Activated T-cell treated with anti-CD3 and anti-CD28 coated beads, Interleukin-2, amount 50 U/mL, for 4 hours (primary cell): ENCODE measurements at regions not wholly inside any gene's neighbourhood (a gene's known extent, or its start where the extent isn't known, plus 50 kb on each side); places are given as distances from the start of the nearest gene placed in this dataset.
"Not testable (repeated sequence)": the region's sequence is repeated elsewhere in the genome, so short reads cannot be mapped to it uniquely, and the experiment has no call there.

Experiments used
- ATAC-seq, 2 donors: fragments of 200-7000 bp; cut with Tn5 transposase; one replicate each; pipeline ENCODE4 v1.10.0; 2021
- DNase-seq: peaks from one replicate; pipeline ENCODE4 v3.0.0-alpha.2; 2020
- H3K27me3 Mint-ChIP-seq: one replicate; pipeline ENCODE4 v1.8.0; 2021; ENCODE audit warnings: low read depth, mixed read lengths
- H3K36me3 Mint-ChIP-seq: one replicate; pipeline ENCODE4 v1.8.0; 2022; ENCODE audit warnings: mixed read lengths; ENCODE audit not compliant: insufficient read depth
- H3K4me1 Mint-ChIP-seq: one replicate; pipeline ENCODE4 v1.8.0; 2021; ENCODE audit warnings: low read depth, mixed read lengths
- H3K4me3 Mint-ChIP-seq: one replicate; pipeline ENCODE4 v1.8.0; 2021; ENCODE audit warnings: mild to moderate bottlenecking, moderate library complexity, mixed read lengths
- H3K9me3 Mint-ChIP-seq: one replicate; pipeline ENCODE4 v1.8.0; 2021; ENCODE audit warnings: mixed read lengths

- H3K27me3 Mint-ChIP-seq: no peaks in the 10 kb centered on the region
- no peaks in the 10 kb centered on the region for H3K4me1 Mint-ChIP-seq
- H3K36me3 Mint-ChIP-seq: no peaks in the 10 kb centered on the region
- peaks cover 4% of the 10 kb centered on the region for H3K9me3 Mint-ChIP-seq
- ATAC-seq: no peak
- H3K4me3 Mint-ChIP-seq: no peak overlapping the region
- no peak for DNase-seq
These were observed 72.7 kb downstream of the SOX9 start for GRCh38 chr17:72193391-72194106.

GRCh38 chr17:72194107-72194440, 73.3 kb downstream of the SOX9 start:
- DNase-seq, H3K36me3 Mint-ChIP-seq, ATAC-seq, H3K4me3 Mint-ChIP-seq, H3K9me3 Mint-ChIP-seq, H3K27me3 Mint-ChIP-seq, H3K4me1 Mint-ChIP-seq: not testable (repeated sequence)

GRCh38 chr17:72199256-72199655, 78.4 kb downstream of the SOX9 start:
- Mint-ChIP-seq H3K4me1 (no peaks in the 10 kb centered on the region), H3K36me3 (no peaks in the 10 kb centered on the region), H3K9me3 (peaks cover 4% of the 10 kb centered on the region), H3K4me3 (no peak overlapping the region), H3K27me3 (peaks cover 3% of the 10 kb centered on the region)
- no peak for DNase-seq
- ATAC-seq: no peak

- DNase-seq (no peak), ATAC-seq (no peak)
- peaks cover 9% of the 10 kb centered on the region for H3K27me3 Mint-ChIP-seq
- H3K36me3 Mint-ChIP-seq: no peaks in the 10 kb centered on the region
- H3K4me1 Mint-ChIP-seq: no peaks in the 10 kb centered on the region
- H3K4me3 Mint-ChIP-seq: no peak overlapping the region
- peaks cover 2% of the 10 kb centered on the region for H3K9me3 Mint-ChIP-seq
These were observed 83.9 kb downstream of the SOX9 start for GRCh38 chr17:72204742-72205141.

- no peak for ATAC-seq
- Mint-ChIP-seq H3K9me3 (peaks cover 2% of the 10 kb centered on the region), H3K4me3 (no peak overlapping the region), H3K4me1 (no peaks in the 10 kb centered on the region), H3K36me3 (no peaks in the 10 kb centered on the region), H3K27me3 (peaks cover 9% of the 10 kb centered on the region)
- no peak for DNase-seq
These were observed 84.5 kb downstream of the SOX9 start for GRCh38 chr17:72205357-72205756.

- no peak for ATAC-seq
- Mint-ChIP-seq H3K4me3 (no peak overlapping the region), H3K36me3 (no peaks in the 10 kb centered on the region), H3K27me3 (peaks cover 9% of the 10 kb centered on the region), H3K9me3 (peaks cover 2% of the 10 kb centered on the region), H3K4me1 (no peaks in the 10 kb centered on the region)
- no peak for DNase-seq
These were observed 85.0 kb downstream of the SOX9 start for GRCh38 chr17:72205822-72206221.

GRCh38 chr17:72206376-72206775, 85.6 kb downstream of the SOX9 start:
- no peak overlapping the region for H3K4me3 Mint-ChIP-seq
- no peaks in the 10 kb centered on the region for H3K4me1 Mint-ChIP-seq
- H3K9me3 Mint-ChIP-seq: peaks cover 2% of the 10 kb centered on the region
- peaks cover 9% of the 10 kb centered on the region for H3K27me3 Mint-ChIP-seq
- DNase-seq (no peak), ATAC-seq (no peak)
- no peaks in the 10 kb centered on the region for H3K36me3 Mint-ChIP-seq

GRCh38 chr17:72208832-72209231, 88.0 kb downstream of the SOX9 start:
- Mint-ChIP-seq H3K4me1 (no peaks in the 10 kb centered on the region), H3K36me3 (no peaks in the 10 kb centered on the region), H3K4me3 (no peak overlapping the region), H3K9me3 (peaks cover 2% of the 10 kb centered on the region), H3K27me3 (peaks cover 6% of the 10 kb centered on the region)
- DNase-seq (no peak), ATAC-seq (no peak)

GRCh38 chr17:72212041-72212440, 91.2 kb downstream of the SOX9 start:
- Mint-ChIP-seq H3K4me1 (no peaks in the 10 kb centered on the region), H3K36me3 (no peaks in the 10 kb centered on the region), H3K9me3 (peaks cover 2% of the 10 kb centered on the region), H3K27me3 (peaks cover 3% of the 10 kb centered on the region), H3K4me3 (no peak overlapping the region)
- DNase-seq (no peak), ATAC-seq (no peak)

GRCh38 chr17:72215490-72215889, 94.7 kb downstream of the SOX9 start:
- no peaks in the 10 kb centered on the region for H3K4me1 Mint-ChIP-seq
- H3K27me3 Mint-ChIP-seq: peaks cover 29% of the 10 kb centered on the region
- no peaks in the 10 kb centered on the region for H3K9me3 Mint-ChIP-seq
- ATAC-seq: no peak
- DNase-seq: no peak
- H3K36me3 Mint-ChIP-seq: no peaks in the 10 kb centered on the region
- H3K4me3 Mint-ChIP-seq: no peak overlapping the region

GRCh38 chr17:72215928-72216327, 95.1 kb downstream of the SOX9 start:
- peaks cover 34% of the 10 kb centered on the region for H3K27me3 Mint-ChIP-seq
- H3K4me3 Mint-ChIP-seq: no peak overlapping the region
- H3K36me3 Mint-ChIP-seq: no peaks in the 10 kb centered on the region
- H3K4me1 Mint-ChIP-seq: no peaks in the 10 kb centered on the region
- no peaks in the 10 kb centered on the region for H3K9me3 Mint-ChIP-seq
- DNase-seq (no peak), ATAC-seq (no peak)

- DNase-seq (no peak), ATAC-seq (no peak)
- Mint-ChIP-seq H3K9me3 (no peaks in the 10 kb centered on the region), H3K36me3 (no peaks in the 10 kb centered on the region), H3K4me3 (no peak overlapping the region), H3K27me3 (peaks cover 40% of the 10 kb centered on the region), H3K4me1 (no peaks in the 10 kb centered on the region)
These were observed 98.5 kb downstream of the SOX9 start for GRCh38 chr17:72219137-72219823.

GRCh38 chr17:72219824-72220493, 99.1 kb downstream of the SOX9 start:
- no peaks in the 10 kb centered on the region for H3K36me3 Mint-ChIP-seq
- H3K27me3 Mint-ChIP-seq: peaks cover 40% of the 10 kb centered on the region
- ATAC-seq: no peak
- no peaks in the 10 kb centered on the region for H3K9me3 Mint-ChIP-seq
- H3K4me1 Mint-ChIP-seq: no peaks in the 10 kb centered on the region
- no peak for DNase-seq
- H3K4me3 Mint-ChIP-seq: no peak overlapping the region

GRCh38 chr17:72222661-72223380, 102.0 kb downstream of the SOX9 start:
- DNase-seq (no peak), ATAC-seq (no peak)
- Mint-ChIP-seq H3K4me3 (no peak overlapping the region), H3K9me3 (no peaks in the 10 kb centered on the region), H3K36me3 (no peaks in the 10 kb centered on the region), H3K4me1 (no peaks in the 10 kb centered on the region), H3K27me3 (peaks cover 31% of the 10 kb centered on the region)
